ENCODE measurements at regions not wholly inside any gene's neighbourhood (a gene's known extent, or its start where the extent isn't known, plus 50 kb on each side); places are given as distances from the start of the nearest gene placed in this dataset.

- no peak for TF ChIP-seq POLR2A (IDR thresholded peaks at IDR 0.05)
- no peak for TF ChIP-seq CTCF (IDR thresholded peaks at IDR 0.05)
These were observed 80.2 kb upstream of the SMURF2 start for GRCh38 chr17:64742326-64742725.
